Keratinocyte (primary cell): ENCODE measurements at regions not wholly inside any gene's neighbourhood (a gene's known extent, or its start where the extent isn't known, plus 50 kb on each side); places are given as distances from the start of the nearest gene placed in this dataset.

Experiments
- DNase-seq: peaks from one replicate; pipeline ENCODE4 v3.0.0-alpha.2; 2011; ENCODE audit warnings: low read depth, missing footprints, low spot score
- FAIRE-seq: peaks from 2 replicates; lab custom pipeline; 2011; peaks lifted over from hg19 to GRCh38; lab: Jason Lieb, UNC
- H2AFZ ChIP-seq: 2 replicates; pipeline ENCODE4 v1.6.0; 2012; ENCODE audit warnings: low read length, control low read depth, inconsistent platforms; ENCODE audit not compliant: control insufficient read depth
- H3K27ac ChIP-seq: 2 replicates; pipeline ENCODE4 v1.5.1; 2011; ENCODE audit warnings: low read length; ENCODE audit not compliant: control insufficient read depth, insufficient read depth
- H3K27me3 ChIP-seq: 3 replicates; pipeline ENCODE4 v1.6.0; 2011; ENCODE audit warnings: low read length; ENCODE audit not compliant: control insufficient read depth, insufficient read depth; ENCODE audit errors: extremely low read depth
- H3K36me3 ChIP-seq, 2 experiments: 2 replicates in 1 of 2; 3 replicates in 1 of 2; pipeline ENCODE4 v1.5.1; 2011; ENCODE audit warnings: low read length in 2 of 2, mild to moderate bottlenecking in 1 of 2; ENCODE audit not compliant: control insufficient read depth in 2 of 2, insufficient read depth in 2 of 2; ENCODE audit errors: extremely low read depth in 1 of 2
- H3K4me1 ChIP-seq: 3 replicates; pipeline ENCODE4 v1.5.1; 2011; ENCODE audit warnings: low read length; ENCODE audit not compliant: control insufficient read depth, insufficient read depth; ENCODE audit errors: extremely low read depth
- H3K4me2 ChIP-seq: 3 replicates; pipeline ENCODE4 v1.6.0; 2011; ENCODE audit warnings: low read depth, low read length; ENCODE audit not compliant: control insufficient read depth, insufficient read depth; ENCODE audit errors: extremely low read depth
- H3K4me3 ChIP-seq, 3 experiments: fragments of 200-600 bp in 1 of 3; sonication (generic) in 1 of 3; 2 replicates in 2 of 3; 3 replicates in 1 of 3; pipeline ENCODE4 v1.5.1; 2011 to 2016; ENCODE audit warnings: low read length in 3 of 3, mild to moderate bottlenecking in 3 of 3, control low read depth in 2 of 3, inconsistent platforms in 1 of 3, low read depth in 1 of 3, mixed read lengths in 1 of 3, mixed run types in 1 of 3, moderate library complexity in 1 of 3; ENCODE audit not compliant: control insufficient read depth in 2 of 3, insufficient read depth in 2 of 3; ENCODE audit errors: extremely low read depth in 1 of 3
- H3K79me2 ChIP-seq: 2 replicates; pipeline ENCODE4 v1.6.0; 2012; ENCODE audit warnings: low read length; ENCODE audit not compliant: control insufficient read depth, insufficient read depth
- H3K9ac ChIP-seq: 3 replicates; pipeline ENCODE4 v1.6.0; 2011; ENCODE audit warnings: low read length; ENCODE audit not compliant: control insufficient read depth, insufficient read depth; ENCODE audit errors: extremely low read depth
- H3K9me1 ChIP-seq: 3 replicates; pipeline ENCODE4 v1.6.0; 2011; ENCODE audit warnings: low read length; ENCODE audit not compliant: control insufficient read depth, insufficient read depth; ENCODE audit errors: extremely low read depth
- H3K9me3 ChIP-seq: 2 replicates; pipeline ENCODE4 v1.5.1; 2012; ENCODE audit warnings: low read depth, low read length; ENCODE audit not compliant: control insufficient read depth
- H4K20me1 ChIP-seq: 3 replicates; pipeline ENCODE4 v1.6.0; 2011; ENCODE audit warnings: low read length; ENCODE audit not compliant: control insufficient read depth, insufficient read depth; ENCODE audit errors: extremely low read depth
- CTCF ChIP-seq, 3 experiments: IDR thresholded peaks in 1 of 3; conservative IDR thresholded peaks in 1 of 3; optimal IDR thresholded peaks in 1 of 3; 2 replicates in 2 of 3; 3 replicates in 1 of 3; pipeline versions ENCODE3 to v1.5.1; 2011; ENCODE audit warnings: low read length in 3 of 3, mild to moderate bottlenecking in 3 of 3, moderate library complexity in 2 of 3, control low read depth in 1 of 3, inconsistent platforms in 1 of 3; ENCODE audit not compliant: insufficient read depth in 2 of 3; ENCODE audit errors: extremely low read depth in 1 of 3
- EZH2 ChIP-seq: IDR thresholded peaks from one replicate; pipeline ENCODE4 v1.6.1; 2012; ENCODE audit warnings: inconsistent platforms, mild to moderate bottlenecking, low read length, moderate library complexity
- dilution Hi-C: fragments of 300-500 bp; cut with MboI; formaldehyde crosslinking; loops from one replicate; pipeline ENCODE4 v1.7.0; 2020; ENCODE audit warnings: low sequenced_read_pairs; ENCODE audit not compliant: extremely low pct_ligation_motif_present

GRCh38 chr5:110099572-110099971 is 409.8 kb downstream of the MAN2A1 start:
- dilution Hi-C loops: no loop called here
- Histone ChIP-seq H2AFZ (no peak overlapping the region), H3K9me1 (no peaks in the 10 kb centered on the region), H3K9ac (no peak overlapping the region), H3K27ac (no peak overlapping the region), H3K27me3 (peaks cover 4% of the 10 kb centered on the region), H4K20me1 (no peaks in the 10 kb centered on the region), H3K79me2 (no peaks in the 10 kb centered on the region), H3K4me2 (no peak overlapping the region), H3K9me3 (no peaks in the 10 kb centered on the region), H3K4me3 (no peak overlapping the region), H3K4me1 (no peaks in the 10 kb centered on the region), H3K36me3 (no peaks in the 10 kb centered on the region)
- FAIRE-seq (no peak), DNase-seq (no peak)
- TF ChIP-seq EZH2 (no peak), CTCF (optimal IDR thresholded peaks at IDR 0.05 in 1 of 3, IDR thresholded peaks at IDR 0.05 in 1 of 3, conservative IDR thresholded peaks at IDR 0.05 in 1 of 3; ENCODE audit: extremely low read depth in 1 of 3, insufficient read depth in 2 of 3, low read length in 3 of 3) (no peak)

DNA sequence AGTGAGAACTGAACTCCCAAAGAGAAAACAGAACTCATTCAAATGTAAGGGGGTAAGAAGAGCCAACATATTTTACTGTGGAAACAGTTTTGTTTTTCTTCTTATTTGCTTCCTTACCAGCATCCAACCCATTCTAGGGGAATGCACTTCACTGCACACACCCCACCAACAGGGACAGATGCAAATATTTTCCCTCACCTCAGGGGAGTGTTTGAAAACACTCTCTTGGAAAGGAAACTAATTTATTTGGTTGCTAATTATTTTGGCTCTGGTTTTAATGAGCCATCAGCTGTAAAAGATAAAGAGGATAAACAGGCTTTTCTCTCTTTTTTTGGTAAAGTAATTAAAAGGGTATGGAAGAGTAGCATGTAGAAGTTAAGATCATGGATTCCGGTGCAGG is 413.4 kb downstream of the MAN2A1 start:
- TF ChIP-seq EZH2 (no peak), CTCF (optimal IDR thresholded peaks at IDR 0.05 in 1 of 3, IDR thresholded peaks at IDR 0.05 in 1 of 3, conservative IDR thresholded peaks at IDR 0.05 in 1 of 3; ENCODE audit: extremely low read depth in 1 of 3, insufficient read depth in 2 of 3, low read length in 3 of 3) (no peak)
- Histone ChIP-seq H2AFZ (no peak overlapping the region), H3K4me2 (no peak overlapping the region), H3K27me3 (peaks cover 21% of the 10 kb centered on the region), H3K36me3 (no peaks in the 10 kb centered on the region), H3K9me3 (no peaks in the 10 kb centered on the region), H3K9ac (no peak overlapping the region), H3K4me1 (no peaks in the 10 kb centered on the region), H3K79me2 (no peaks in the 10 kb centered on the region), H3K9me1 (no peaks in the 10 kb centered on the region), H3K4me3 (no peak overlapping the region), H3K27ac (no peak overlapping the region), H4K20me1 (no peaks in the 10 kb centered on the region)
- DNase-seq (no peak), FAIRE-seq (no peak)
- dilution Hi-C loops: no loop called here
